ENCODE measurements at regions not wholly inside any gene's neighbourhood (a gene's known extent, or its start where the extent isn't known, plus 50 kb on each side); places are given as distances from the start of the nearest gene placed in this dataset.

GRCh38 chr2:145026456-145027455 lies 506.8 kb upstream of the ZEB2 start:
- no peak for TF ChIP-seq ARNTL (CRISPR knock-in tag; IDR thresholded peaks at IDR 0.05; ENCODE audit: borderline replicate concordance, low read depth)
- TF ChIP-seq, protein P1, sequence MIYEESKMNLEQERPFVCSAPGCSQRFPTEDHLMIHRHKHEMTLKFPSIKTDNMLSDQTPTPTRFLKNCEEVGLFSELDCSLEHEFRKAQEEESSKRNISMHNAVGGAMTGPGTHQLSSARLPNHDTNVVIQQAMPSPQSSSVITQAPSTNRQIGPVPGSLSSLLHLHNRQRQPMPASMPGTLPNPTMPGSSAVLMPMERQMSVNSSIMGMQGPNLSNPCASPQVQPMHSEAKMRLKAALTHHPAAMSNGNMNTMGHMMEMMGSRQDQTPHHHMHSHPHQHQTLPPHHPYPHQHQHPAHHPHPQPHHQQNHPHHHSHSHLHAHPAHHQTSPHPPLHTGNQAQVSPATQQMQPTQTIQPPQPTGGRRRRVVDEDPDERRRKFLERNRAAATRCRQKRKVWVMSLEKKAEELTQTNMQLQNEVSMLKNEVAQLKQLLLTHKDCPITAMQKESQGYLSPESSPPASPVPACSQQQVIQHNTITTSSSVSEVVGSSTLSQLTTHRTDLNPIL (CRISPR knock-in tag; IDR thresholded peaks at IDR 0.05; ENCODE audit: low read depth), result no peak
- TF ChIP-seq ZFP30 (CRISPR knock-in tag; IDR thresholded peaks at IDR 0.05), result no peak
- no peak for TF ChIP-seq ISL1 (CRISPR knock-in tag; IDR thresholded peaks at IDR 0.05)
- TF ChIP-seq RARB (CRISPR knock-in tag; IDR thresholded peaks at IDR 0.05), result no peak
- no peak for TF ChIP-seq ZFP3 (CRISPR knock-in tag; IDR thresholded peaks at IDR 0.05)
- no peak for TF ChIP-seq TCF4 (CRISPR knock-in tag; IDR thresholded peaks at IDR 0.05; ENCODE audit: borderline replicate concordance)
- TF ChIP-seq, protein P2, sequence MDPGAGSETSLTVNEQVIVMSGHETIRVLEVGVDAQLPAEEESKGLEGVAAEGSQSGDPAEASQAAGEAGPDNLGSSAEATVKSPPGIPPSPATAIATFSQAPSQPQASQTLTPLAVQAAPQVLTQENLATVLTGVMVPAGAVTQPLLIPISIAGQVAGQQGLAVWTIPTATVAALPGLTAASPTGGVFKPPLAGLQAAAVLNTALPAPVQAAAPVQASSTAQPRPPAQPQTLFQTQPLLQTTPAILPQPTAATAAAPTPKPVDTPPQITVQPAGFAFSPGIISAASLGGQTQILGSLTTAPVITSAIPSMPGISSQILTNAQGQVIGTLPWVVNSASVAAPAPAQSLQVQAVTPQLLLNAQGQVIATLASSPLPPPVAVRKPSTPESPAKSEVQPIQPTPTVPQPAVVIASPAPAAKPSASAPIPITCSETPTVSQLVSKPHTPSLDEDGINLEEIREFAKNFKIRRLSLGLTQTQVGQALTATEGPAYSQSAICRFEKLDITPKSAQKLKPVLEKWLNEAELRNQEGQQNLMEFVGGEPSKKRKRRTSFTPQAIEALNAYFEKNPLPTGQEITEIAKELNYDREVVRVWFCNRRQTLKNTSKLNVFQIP (CRISPR knock-in tag; IDR thresholded peaks at IDR 0.05; ENCODE audit: borderline replicate concordance, low read depth), result no peak
- no peak for TF ChIP-seq ESRRG (CRISPR knock-in tag; IDR thresholded peaks at IDR 0.05)
- no peak for TF ChIP-seq PATZ1 (CRISPR knock-in tag; IDR thresholded peaks at IDR 0.05; ENCODE audit: borderline replicate concordance)
- TF ChIP-seq PPARA (CRISPR knock-in tag; IDR thresholded peaks at IDR 0.05; ENCODE audit: borderline replicate concordance), result no peak
- TF ChIP-seq SNAI2 (CRISPR knock-in tag; IDR thresholded peaks at IDR 0.05), result no peak
